NCI-H69 (cell line): ENCODE measurements at regions not wholly inside any gene's neighbourhood (a gene's known extent, or its start where the extent isn't known, plus 50 kb on each side); places are given as distances from the start of the nearest gene placed in this dataset.
A peak's percentile ranks its signal among the peaks of the same experiment; 100 is the strongest.
"Not testable (repeated sequence)": the region's sequence is repeated elsewhere in the genome, so short reads cannot be mapped to it uniquely, and the experiment has no call there.

Experiments used
- DNase-seq: peaks from one replicate; lab custom pipeline; 2025; lab: John Stamatoyannopoulos, UW

DNA sequence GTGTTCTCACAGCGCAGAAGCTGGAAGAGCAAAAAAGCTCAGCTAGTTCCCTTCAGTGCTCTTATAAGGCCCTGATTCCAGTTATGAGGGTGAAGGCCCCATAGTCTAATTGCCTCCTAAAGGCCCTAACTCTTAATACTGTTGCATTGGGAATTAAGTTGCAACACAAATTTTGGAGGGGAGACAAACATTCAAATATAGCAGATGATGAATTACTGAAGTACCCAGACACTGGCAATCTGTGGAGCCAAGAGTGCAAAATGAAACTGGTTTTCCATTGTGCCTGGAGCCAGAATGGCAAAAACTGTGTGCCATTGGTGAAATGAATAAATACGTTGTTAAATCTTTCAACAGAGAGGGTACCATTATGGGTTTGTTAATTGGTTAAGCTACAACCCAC is 356.0 kb downstream of the PPARGC1A start:
- DNase-seq, result no peak

DNA sequence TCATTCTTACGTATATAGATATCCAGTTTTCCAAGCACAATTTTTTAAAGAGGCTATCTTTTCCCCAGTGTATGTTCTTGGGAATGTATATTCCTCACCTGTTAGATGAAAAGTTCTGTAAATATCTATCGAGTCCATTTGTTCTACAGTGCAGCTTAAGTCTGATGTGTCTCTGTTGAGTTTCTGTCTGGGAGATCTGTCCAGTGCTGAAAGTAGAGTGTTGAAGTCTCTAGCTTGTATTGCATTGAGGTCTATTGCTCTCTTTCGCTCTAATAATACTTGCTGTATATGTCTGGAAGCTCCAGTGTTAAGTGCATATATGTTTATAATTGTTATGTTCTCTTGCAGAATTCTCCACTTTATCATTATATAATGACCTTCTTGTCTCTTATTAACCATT is 373.1 kb downstream of the PPARGC1A start:
- DNase-seq, result no peak

DNA sequence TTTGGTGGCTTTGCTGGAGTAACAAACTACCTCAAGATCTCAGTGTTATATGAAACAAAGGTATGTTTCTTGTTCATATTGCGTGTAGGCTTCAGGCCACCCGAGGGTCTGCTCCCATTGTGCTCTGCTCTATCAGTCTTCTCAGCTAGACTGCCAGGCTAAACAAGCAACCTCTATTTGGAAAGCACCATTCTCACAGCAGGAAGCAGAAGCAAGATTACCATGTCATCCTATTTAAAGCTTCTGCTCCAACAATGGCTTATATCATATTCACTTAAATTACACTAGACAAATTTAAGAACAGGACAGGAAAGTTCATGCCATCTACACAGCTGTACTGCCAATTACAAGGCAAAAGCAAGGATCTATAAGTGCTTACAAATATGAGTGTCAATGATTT is 385.8 kb downstream of the PPARGC1A start:
- peak; percentile 90 for DNase-seq

DNA sequence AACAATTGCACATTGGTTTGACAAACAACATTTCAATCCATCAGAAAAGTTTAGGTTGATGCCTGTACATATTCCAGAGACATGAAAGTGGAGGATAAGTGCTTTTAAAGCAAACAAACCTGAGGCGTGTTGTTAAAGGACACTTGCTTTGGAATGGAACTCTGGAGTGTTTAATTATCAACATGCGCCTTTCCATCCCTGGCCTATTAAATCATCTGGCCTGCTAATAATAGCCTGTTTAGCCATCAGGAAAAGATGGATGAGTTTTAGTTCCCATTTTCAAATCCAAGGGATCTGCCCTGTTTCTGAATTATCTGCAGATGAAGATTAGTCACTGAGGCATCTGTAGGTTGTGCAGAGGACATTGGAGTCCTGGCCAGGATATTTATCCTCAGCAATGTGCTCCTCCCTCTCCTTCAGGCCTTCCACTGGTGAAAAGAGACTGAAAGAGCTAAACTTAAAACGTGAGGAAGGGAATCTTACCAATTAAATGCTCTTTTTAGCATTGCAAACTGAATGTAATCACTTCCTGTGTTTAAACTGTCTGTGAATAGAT is 388.9 kb downstream of the PPARGC1A start:
- peak; percentile 54 for DNase-seq

DNA sequence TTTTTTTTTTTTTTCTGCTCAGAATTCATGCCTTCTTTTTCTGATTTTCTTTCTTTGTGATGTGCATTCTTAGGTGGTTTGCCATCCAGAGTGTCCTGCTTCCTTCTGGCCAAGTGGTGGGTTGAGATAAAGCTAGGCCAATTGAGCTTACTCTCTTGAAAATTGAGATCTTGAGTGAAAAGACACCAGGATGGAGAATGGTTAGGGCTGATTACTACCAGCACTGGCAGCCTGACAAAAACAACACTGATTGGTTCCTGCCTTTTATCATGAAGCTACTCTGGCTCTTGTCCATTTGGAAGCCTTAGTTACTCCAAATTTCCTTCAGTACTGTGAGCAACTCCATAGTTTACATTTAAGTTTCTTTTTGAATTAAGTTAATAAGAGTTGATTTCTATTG is 404.0 kb downstream of the PPARGC1A start:
- no peak for DNase-seq

DNA sequence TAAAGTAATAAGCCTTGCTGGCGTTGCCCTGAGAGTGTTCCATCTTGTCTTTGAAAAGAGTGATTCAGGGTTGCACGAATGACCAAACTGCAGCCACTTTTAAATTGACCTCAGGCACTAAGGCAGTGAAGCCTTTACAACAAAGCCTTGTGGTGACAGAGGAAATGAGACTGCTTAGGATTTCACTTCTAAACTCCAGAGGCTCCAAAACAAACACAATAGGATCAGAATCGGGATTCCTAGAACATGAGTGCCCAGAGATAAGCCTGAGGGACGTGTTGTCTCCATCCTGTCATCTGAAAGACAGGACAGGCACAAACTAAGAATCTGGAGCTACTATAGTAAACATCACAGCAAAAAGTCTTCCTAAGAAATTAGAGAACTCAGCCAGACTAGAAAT is 405.2 kb downstream of the PPARGC1A start:
- DNase-seq, result no peak

DNA sequence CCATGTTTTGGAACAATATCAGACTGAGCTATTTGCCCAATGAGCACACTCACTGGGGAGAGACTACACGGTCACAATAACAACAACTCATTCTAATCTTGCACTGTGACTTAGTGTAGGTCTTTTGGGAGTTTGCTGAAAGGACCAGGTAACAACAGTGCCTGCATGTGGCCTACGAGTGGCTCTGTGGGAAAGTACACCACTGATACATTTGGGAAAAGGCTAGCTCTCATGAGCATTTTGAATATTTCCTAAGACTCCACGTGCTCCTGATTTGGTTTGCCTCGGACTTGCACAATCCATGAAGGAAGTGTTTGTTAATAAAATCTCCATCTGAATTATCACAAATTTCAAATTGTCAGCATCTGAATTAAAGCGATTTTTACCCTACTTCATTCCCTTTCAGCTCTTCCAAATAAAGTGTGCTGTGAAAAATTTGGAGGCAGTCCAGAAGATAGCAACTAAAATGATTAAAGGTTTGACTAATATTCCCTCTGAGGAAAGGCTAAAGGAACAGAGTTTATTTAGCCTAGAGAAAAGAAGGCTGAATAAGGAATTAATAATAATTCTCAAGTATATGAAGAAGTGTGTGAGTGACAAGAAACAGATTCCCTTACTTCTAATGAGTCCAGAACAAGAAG is 406.4 kb downstream of the PPARGC1A start:
- no peak for DNase-seq

DNA sequence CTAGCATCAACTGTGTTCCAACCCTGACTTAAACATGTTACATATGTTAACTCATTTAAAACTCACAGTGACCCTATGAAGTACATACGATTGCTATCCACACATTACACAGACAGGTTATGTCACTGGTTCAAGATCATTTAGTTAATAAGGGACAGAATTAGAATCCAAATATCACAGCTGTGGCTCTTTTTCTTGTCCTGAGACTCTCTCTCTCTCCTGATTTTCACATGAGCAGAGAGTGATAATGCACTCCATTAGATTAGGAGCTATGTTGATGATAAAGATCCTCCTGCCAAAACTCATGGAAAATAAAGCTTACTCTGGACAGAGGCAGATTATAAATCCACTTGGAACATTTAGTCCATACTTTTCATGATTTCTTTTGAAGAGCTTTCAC is 408.3 kb downstream of the PPARGC1A start:
- DNase-seq, result no peak

DNA sequence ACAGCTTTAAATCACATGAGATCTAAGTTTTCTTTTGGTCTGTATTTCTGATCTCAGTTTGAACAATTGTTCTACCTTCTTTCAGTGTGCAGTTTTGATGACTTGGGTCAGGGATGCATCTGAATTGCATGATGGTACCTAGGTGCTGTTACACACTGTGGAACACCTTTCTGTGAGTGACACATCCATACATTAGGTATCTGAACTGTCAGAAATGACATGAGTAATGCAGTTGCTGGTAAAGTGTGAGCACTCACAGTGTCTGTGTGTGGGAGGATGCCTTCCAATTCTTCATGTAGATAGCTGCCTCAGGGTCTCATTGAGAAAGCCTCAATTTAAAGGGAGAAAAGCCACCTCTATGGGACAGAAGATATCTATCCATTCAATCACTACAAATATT is 411.9 kb downstream of the PPARGC1A start:
- DNase-seq, result no peak

DNA sequence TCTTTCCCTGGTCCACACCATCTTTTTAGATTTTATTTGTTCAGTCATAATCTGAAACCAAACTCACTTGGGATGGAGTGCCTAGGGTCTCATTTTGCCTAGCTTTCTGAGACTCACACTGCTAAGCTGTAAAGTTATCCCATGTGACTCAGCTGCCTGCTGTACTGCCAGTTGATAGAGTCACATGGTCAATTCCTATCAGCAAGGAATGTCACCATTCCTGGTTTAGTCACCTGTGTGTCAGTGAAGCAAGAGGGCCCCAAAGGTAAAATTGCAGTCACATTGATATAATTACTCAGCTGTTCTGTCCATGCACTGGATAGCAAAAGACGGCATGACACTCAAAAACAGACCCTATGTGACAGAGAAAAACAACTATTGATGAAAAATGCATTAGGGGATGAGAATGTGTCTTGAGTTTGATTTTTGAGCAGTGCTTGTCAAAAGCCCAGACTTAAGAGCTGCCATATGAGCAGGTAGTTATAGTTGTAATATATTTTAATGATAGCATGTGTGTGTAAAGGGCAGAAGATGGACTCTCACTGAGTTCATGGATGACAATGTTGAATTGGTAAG is 413.2 kb downstream of the PPARGC1A start:
- DNase-seq, result no peak

DNA sequence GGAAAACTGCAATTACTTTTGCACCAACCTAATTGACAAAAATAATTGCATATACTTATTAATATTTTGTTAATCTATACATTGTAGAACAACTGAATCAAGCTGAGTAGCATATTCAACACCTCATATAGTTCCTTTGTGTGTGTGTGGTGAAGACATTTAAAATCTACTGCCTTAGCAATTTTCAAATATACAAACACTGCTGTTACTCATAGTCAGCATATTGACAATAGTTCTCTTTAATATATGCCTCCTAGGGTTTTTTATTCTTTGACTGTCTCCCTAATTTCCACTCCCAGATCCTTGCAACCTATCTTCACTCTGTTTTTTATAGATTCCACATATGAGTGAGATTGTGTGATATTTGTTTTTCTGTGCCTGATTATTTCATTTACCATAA is 426.8 kb downstream of the PPARGC1A start:
- no peak for DNase-seq

DNA sequence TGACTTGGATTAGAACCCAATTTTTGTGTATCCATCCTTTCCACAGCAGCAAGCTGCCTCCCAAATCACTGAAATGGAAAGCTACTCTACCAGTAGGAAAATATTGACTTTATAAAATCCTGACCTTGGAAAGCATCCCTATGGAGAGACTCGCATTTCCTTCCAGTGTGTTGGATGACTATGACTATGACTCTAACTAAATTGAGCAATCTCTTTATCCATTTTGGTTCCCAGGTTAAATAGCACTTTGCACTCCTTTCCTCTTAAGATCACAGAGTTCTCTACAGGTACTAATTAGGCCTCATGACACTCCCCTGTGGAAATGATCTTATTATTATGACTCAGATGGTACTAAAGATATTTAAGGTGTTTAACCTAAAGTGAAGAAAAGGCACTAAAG is 431.8 kb downstream of the PPARGC1A start:
- peak; percentile 60 for DNase-seq

DNA sequence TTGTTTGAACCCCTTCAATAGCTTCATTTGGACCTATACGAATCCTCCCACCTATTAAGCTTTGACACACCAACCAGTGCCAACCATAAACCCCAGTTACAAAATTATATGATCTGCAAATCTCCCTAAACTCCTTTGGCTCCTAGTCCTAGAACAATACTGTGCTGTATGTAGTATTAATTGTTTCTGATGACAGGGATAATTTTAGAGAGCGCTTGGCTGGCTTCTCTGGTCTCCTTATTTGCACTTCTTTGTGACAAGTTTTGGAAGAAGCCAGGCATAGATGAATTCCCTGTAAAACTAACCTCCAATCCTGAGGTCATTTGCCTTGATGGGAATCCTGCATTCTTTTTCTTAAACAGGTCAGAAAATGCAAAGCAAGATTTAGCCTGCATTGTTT is 433.0 kb downstream of the PPARGC1A start:
- DNase-seq, result no peak

DNA sequence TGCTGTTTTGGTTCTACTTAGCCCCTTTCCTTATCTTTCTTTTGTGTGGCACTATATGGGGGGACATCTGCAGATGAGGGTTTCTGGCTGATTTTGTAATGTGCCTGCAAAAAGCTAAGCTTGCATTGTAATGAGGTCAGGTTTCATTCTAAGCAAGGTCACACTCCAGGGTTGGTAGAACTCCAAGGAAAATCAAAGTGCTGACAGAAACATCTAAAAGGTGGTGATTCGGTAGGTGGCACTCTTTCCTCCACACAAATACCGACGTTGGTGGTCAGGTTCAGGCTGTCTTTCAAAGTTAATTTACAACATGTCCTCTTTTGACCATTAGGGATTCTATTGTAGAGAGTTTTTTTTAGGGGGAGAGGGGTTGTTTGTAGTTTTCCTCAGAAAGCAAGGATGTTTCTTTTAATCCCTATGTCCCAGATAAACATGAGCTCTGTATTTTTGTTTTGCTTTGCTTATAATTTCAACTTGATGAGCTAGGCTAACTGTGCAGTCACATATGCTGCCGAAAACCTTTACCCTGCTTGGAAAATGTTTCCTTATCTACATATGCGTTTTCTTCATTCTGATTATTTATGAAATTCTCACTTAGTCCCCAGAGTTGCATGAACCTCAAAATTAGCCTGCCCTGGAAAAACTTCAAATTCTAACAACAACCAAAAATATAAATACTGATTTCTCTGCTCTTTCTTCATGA is 434.2 kb downstream of the PPARGC1A start:
- peak; percentile 1 for DNase-seq

DNA sequence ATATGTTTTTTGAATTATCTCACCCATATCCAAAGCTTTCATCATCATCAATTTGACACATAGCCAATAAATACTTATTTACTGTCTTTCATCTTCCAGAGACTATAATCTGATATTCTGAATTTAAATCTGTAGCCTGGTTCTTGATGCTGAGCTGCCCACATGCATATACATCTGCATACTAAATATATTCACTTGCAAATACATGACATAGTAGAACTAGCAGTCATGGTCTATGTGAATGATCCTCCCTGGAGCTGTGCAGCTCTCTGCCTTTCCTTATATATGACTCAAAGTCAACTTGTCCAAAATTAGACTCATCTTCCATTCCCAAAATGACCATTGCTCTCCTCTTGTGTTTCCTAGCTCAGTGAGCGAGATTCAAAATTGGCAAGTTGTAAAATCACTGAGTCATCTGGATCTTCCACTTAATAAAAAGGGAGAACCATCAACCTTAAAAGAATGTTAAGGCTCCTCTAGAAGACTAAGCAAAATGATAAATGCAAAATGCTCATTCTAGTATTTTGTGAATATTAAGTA is 448.2 kb downstream of the PPARGC1A start:
- DNase-seq, result no peak

DNA sequence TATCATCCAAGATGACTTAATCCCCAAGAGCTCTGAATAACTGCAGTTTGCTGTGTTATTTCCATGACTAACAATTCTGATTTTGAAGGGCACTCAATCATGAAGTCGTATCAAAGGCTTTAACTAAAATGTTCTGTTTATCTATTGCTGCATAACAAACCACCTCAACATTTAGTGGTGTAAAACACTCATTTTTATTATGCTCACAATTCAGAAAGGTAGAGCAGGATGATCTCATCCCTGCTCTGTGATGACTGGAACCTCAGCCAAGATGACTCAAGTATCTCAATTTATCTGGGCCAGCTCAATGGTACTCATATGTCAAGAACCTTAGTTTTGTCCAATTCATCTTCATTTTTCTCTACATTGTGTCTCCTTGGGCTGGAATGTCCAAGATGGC is 451.1 kb downstream of the PPARGC1A start:
- DNase-seq, result no peak

DNA sequence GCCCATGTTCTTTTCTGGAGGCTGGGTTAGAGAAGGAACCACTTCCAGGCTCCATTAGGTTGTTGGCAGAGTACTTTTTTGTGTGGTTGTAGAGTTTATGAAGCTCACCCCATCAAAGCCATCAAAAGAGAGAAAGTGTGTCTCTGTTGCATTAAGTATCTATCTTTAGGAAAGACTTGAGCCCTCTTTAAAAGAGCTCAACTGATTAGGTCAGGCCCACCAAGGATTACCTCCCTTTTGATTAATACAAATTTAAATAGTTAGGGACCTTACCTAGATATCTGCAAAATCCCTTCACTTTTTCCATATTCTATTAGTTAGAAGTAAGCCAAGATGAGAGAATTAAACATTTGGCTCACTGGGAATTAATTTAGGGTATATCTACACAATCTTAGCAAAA is 460.4 kb downstream of the PPARGC1A start:
- no peak for DNase-seq

DNA sequence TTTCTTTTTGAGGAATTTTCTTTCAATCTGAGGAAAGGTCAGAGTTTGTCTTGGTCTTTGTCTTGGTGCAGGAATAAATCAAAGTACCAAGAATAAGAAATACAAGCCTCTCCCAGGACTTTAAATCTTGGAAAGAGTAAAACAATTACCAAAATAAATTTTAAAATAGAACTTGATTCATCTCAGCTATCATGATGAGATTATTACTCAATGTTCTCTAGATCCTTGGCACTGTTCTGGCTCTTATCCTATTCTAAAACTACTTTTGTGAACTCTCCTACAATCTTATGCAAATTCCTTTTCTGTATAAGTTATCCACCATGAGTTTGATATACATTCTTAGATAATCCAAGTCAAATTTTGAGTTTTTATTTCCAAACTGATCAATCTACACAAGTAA is 464.3 kb downstream of the PPARGC1A start:
- DNase-seq, result no peak

DNA sequence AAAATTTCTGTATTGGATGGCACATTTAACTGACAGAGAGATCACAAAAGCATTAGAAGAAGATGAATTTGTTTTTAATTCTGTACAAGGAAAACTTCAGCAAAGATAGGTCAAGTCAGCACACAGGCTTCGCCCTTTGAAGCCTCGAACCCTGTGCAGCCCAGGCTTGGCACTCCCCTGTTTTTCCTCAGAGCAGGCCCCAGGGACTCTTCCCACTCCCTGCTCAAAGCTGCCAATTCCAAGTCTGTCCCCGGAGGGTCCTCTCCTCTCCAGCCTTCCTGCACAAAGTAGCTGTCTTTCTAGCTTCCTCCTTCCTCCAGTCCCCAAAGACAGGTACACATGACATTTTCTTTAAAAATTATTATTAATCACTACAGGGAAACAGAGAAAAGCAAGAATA is 466.3 kb downstream of the PPARGC1A start:
- DNase-seq, result no peak

DNA sequence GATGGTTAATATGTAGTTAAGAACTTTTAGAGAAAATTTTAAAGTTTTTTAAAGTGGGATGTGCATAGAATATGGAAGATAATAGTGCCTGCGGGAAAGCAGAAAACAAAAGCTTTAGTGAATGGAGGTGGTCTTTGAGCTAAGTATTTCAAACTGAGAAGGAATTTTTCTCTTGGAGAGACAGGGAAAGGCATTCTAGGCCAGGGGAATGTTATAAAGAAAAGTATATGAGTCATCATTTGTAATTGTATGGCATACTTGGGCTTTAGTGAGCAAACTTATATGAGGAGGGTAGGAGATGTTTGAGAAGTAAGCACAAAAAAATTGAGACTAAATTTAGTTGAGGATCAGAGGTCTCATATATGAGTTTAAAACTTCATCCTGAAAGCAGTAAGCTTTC is 467.0 kb downstream of the PPARGC1A start:
- no peak for DNase-seq

DNA sequence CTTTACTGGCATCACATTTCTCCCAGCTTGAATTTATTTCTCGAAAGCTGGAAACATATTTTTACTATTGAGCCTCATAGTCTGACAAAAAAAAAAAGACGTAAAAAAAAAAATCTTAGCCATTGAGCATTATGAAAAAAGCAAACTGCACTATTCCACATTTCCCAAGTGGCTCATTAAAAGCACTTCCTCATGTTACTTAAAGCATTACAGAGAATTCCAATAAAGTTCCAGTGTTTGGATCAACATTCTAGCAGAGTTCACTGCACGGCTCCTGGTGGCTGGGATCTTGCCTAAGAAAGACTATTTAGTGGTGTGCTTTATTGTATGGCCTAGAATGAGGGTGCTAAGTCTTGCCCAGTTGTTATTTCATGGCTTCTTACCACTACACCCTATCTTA is 476.2 kb downstream of the PPARGC1A start:
- DNase-seq, result no peak

DNA sequence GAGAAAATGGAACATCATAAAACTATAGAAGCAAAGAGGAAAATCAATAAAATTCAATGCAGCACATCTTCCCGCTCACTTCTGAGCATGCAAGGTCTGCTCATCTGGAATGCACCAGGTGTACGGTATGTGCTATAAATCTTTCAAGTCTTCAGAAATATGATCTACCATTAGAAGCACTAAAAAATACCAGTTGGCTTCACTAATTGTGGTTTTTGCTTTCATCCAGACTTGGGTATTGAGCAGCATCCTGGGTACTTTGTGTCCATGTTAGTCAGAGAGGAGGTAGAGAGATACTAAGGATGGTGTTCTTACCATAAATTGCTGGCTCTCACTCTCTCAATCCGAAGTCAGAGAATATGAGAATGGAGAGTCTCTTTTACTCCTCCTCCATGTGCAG is 477.1 kb downstream of the PPARGC1A start:
- DNase-seq, result peak; percentile 46

DNA sequence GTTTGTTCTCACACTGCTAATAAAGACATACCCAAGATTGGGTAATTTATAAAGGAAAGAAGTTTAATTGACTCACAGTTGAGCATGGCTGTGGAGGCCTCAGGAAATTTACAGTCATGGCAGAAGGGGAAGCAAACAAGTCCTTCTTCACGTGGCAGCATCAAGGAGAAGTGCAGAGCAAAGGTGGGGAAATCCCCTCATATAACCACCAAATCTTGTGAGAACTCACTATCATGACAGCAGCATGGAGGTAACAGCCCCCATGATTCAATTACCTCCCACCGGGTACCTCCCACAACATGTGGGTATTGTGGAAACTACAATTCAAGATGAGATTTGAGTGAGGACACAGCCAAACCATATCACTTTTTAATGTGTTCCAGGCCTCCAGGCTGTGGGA is 480.9 kb downstream of the PPARGC1A start:
- DNase-seq, result not testable (repeated sequence)
